Heart right ventricle (tissue), 16 donors: ENCODE measurements at regions not wholly inside any gene's neighbourhood (a gene's known extent, or its start where the extent isn't known, plus 50 kb on each side); places are given as distances from the start of the nearest gene placed in this dataset.

ENCODE experiments used
- ATAC-seq, 8 donors: fragments of 200-7000 bp; cut with Tn5 transposase; one replicate each; pipeline ENCODE4 v1.9.1; 2020; ENCODE audit warnings: mild to moderate bottlenecking in 8 of 8, moderate library complexity in 8 of 8, moderate number of reproducible peaks in 1 of 8
- DNase-seq, 2 donors: peaks; one replicate each; pipeline ENCODE4 v3.0.0-alpha.2; 2020
- H3K27ac ChIP-seq, 10 donors: fragments of 200-600 bp; sonication (generic) in 2 of 10; one replicate each; pipeline versions ENCODE4 v1.5.0 to v1.8.0; 2020 to 2022; ENCODE audit warnings: mild to moderate bottlenecking in 3 of 10
- H3K27me3 ChIP-seq, 7 donors: fragments of 200-600 bp; one replicate each; pipeline ENCODE4 v1.8.0; 2021 to 2022; ENCODE audit warnings: mild to moderate bottlenecking in 2 of 7
- H3K36me3 ChIP-seq, 9 donors: fragments of 200-600 bp; sonication (generic) in 1 of 9; one replicate each; pipeline versions ENCODE4 v1.5.0 to v1.8.0; 2020 to 2022; ENCODE audit warnings: mild to moderate bottlenecking in 2 of 9
- H3K4me1 ChIP-seq, 9 donors: fragments of 200-600 bp; sonication (generic) in 1 of 9; one replicate each; pipeline versions ENCODE4 v1.5.0 to v1.8.0; 2020 to 2022; ENCODE audit warnings: mild to moderate bottlenecking in 4 of 9
- H3K4me3 ChIP-seq, 10 donors: fragments of 200-600 bp; sonication (generic) in 2 of 10; one replicate each; pipeline versions ENCODE4 v1.5.0 to v1.8.0; 2020 to 2022; ENCODE audit warnings: mild to moderate bottlenecking in 7 of 10, moderate library complexity in 2 of 10
- H3K9me3 ChIP-seq, 11 donors: fragments of 200-600 bp in 10 of 11; sonication (generic) in 2 of 11; one replicate each; pipeline versions ENCODE4 v1.5.0 to v1.8.0; 2013 to 2022; ENCODE audit warnings: mild to moderate bottlenecking in 2 of 11, control low read depth in 1 of 11, moderate library complexity in 1 of 11
- CTCF ChIP-seq, 9 donors: fragments of 200-600 bp; sonication (generic) in 2 of 9; IDR thresholded peaks; one replicate each; pipeline versions ENCODE4 v1.5.0 to v1.8.0; 2021 to 2022; ENCODE audit warnings: antibody characterized with exemption in 9 of 9, mild to moderate bottlenecking in 5 of 9, moderate library complexity in 1 of 9
- WGBS, 2 donors: extraction: QIAGEN DNeasy Blood & Tissue Kit; methylation state at CpG; one replicate each; pipeline ENCODE4 v1.1.7; 2013; ENCODE audit warnings: inconsistent platforms in 1 of 2; 5-methylcytosine and 5-hydroxymethylcytosine counted together
- intact Hi-C, 10 donors: fragments of 100-400 bp; cut with DNase I; formaldehyde crosslinking; loops; one replicate each; pipeline versions ENCODE4 v1.11.1 to v1.14.2; 2022
- donor health status: Arrhythmogenic right ventricular cardiomyopathy.
- donor health status: ischemic (EF 13 %, LVEDD 7.1; RV severe dilation, severe dysfunction).
- donor health status: healthy with polysubstance abuse.
- donor health status: DM: no; HTN: yes; CAD: no.
- donor health status: DM: no; HTN: no; CAD: no.
- donor health status: ischemic (EF 25% LVEDD 6.9; RV normal size, moderate dysfunction).
- donor health status: ischemic (EF 25% LVEDD 5.7; RV mildly dilated, moderate dysfunction).
- donor health status: healthy.
- donor health status: DM: yes; HTN: yes; CAD: no.
- donor health status: Ischemic cardiomyopathy.
- donor health status: ischemic (EF 35%, LVEDD 5.7; RV mildly dilated, moderate dysfunction).
- donor health status: nonischemic (EF 11% LVEDD 7.7; RV severe dilation, severe dysfunction).
- donor health status: DM: yes; HTN: yes; CAD: no.
- donor health status: PGD.
- donor health status: ischemic (EF 29% LVEDD 5.4; RV normal size, mild dysfunction).
- donor health status: nonischemic (EF 23%, LVEDD 6.1; RV moderate dilation, normal function).

GRCh38 chr6:91566467-91566866 lies 979.6 kb upstream of the MAP3K7 start:
- no peak for ATAC-seq
- H3K4me1 ChIP-seq = no peaks in the 10 kb centered on the region
- intact Hi-C loops = no loop called here
- DNase-seq = no peak
- H3K27ac ChIP-seq = no peak overlapping the region
- no peaks in the 10 kb centered on the region for H3K27me3 ChIP-seq
- H3K9me3 ChIP-seq = peaks cover 0 to 18% (median 0%) of the 10 kb centered on the region in 11 donors
- no peak for TF ChIP-seq CTCF (IDR thresholded peaks at IDR 0.05)
- H3K36me3 ChIP-seq = no peaks in the 10 kb centered on the region
- H3K4me3 ChIP-seq = no peak overlapping the region

GRCh38 chr6:91565207-91565606 lies 978.3 kb upstream of the MAP3K7 start:
- ATAC-seq (no peak), DNase-seq (no peak)
- 67 to 73% methylated on average over 3 of the region's 3 CpGs for WGBS, 2 donors

GRCh38 chr6:91562955-91563354 lies 976.1 kb upstream of the MAP3K7 start:
- intact Hi-C loops = no loop called here
- Histone ChIP-seq H3K4me1 (no peaks in the 10 kb centered on the region), H3K36me3 (no peaks in the 10 kb centered on the region), H3K9me3 (peaks cover 0 to 39% (median 0%) of the 10 kb centered on the region in 11 donors), H3K27me3 (no peaks in the 10 kb centered on the region), H3K27ac (no peak overlapping the region), H3K4me3 (no peak overlapping the region)
- no peak for DNase-seq
- ATAC-seq = no peak
- TF ChIP-seq CTCF (IDR thresholded peaks at IDR 0.05) = no peak
- 68 to 78% methylated on average over 3 of the region's 3 CpGs for WGBS, 2 donors

More at GRCh38 chr6:91565207-91565606, 978.3 kb upstream of the MAP3K7 start:
- no peaks in the 10 kb centered on the region for H3K4me1 ChIP-seq
- intact Hi-C loops = no loop called here
- H3K27me3 ChIP-seq = no peaks in the 10 kb centered on the region
- no peaks in the 10 kb centered on the region for H3K36me3 ChIP-seq
- no peak overlapping the region for H3K27ac ChIP-seq
- no peak for TF ChIP-seq CTCF (IDR thresholded peaks at IDR 0.05)
- no peak overlapping the region for H3K4me3 ChIP-seq
- H3K9me3 ChIP-seq = peaks cover 0 to 30% (median 0%) of the 10 kb centered on the region in 11 donors

- intact Hi-C loops = no loop called here
- no peak overlapping the region for H3K27ac ChIP-seq
- no peaks in the 10 kb centered on the region for H3K27me3 ChIP-seq
- no peak for TF ChIP-seq CTCF (IDR thresholded peaks at IDR 0.05)
- no peak for DNase-seq
- ATAC-seq = no peak
- no peaks in the 10 kb centered on the region for H3K4me1 ChIP-seq
- peaks cover 0 to 39% (median 0%) of the 10 kb centered on the region in 11 donors for H3K9me3 ChIP-seq
- WGBS, 2 donors = 91 to 93% methylated on average over 3 of the region's 3 CpGs
- no peak overlapping the region for H3K4me3 ChIP-seq
- H3K36me3 ChIP-seq = no peaks in the 10 kb centered on the region
Measured at GRCh38 chr6:91560409-91560808, 973.5 kb upstream of the MAP3K7 start.
